IMR-90 (cell line): ENCODE measurements at regions not wholly inside any gene's neighbourhood (a gene's known extent, or its start where the extent isn't known, plus 50 kb on each side); places are given as distances from the start of the nearest gene placed in this dataset.

Experiments
- ATAC-seq: fragments of 200-7000 bp; cut with Tn5 transposase; 2 replicates; pipeline ENCODE4 v1.9.1; 2020; ENCODE audit warnings: low read depth, mild to moderate bottlenecking, moderate library complexity
- BruUV-seq: library from RNA; stranded (reverse); fragments of 400-500 nt; replicated peaks from 2 replicates; lab custom pipeline; 2021; lab: Mats Ljungman, UMichigan
- CTCF ChIA-PET: fragments of 300-600 bp; formaldehyde crosslinking; extraction: SDS; loops from one replicate; lab custom pipeline; 2021; ENCODE audit warnings: antibody characterized with exemption; lab: Yijun Ruan, JAX
- POLR2A ChIA-PET: fragments of 300-600 bp; sonication (Branson Sonifier 250); formaldehyde crosslinking; loops from one replicate; lab custom pipeline; 2022; ENCODE audit warnings: antibody characterized with exemption; ENCODE audit not compliant: unreplicated experiment; lab: Charles Lee
- DNase-seq: peaks from one replicate; pipeline ENCODE4 v3.0.0; 2013
- H2AFZ ChIP-seq: replicated peaks from 2 replicates; pipeline ENCODE3; 2013; ENCODE audit warnings: low read length, mild to moderate bottlenecking; ENCODE audit not compliant: poor library complexity
- H2AK5ac ChIP-seq: 2 replicates; pipeline ENCODE4 v1.6.1; 2013; ENCODE audit warnings: low read depth, low read length, inconsistent platforms
- H2AK9ac ChIP-seq: replicated peaks from 2 replicates; pipeline ENCODE3; 2013; ENCODE audit warnings: mild to moderate bottlenecking, low read depth, low read length, moderate library complexity; ENCODE audit not compliant: poor library complexity
- H2BK120ac ChIP-seq: 2 replicates; pipeline ENCODE4 v1.6.1; 2013; ENCODE audit warnings: low read depth, low read length, inconsistent platforms
- H2BK15ac ChIP-seq: 3 replicates; pipeline ENCODE4 v1.6.1; 2013; ENCODE audit warnings: low read depth, low read length, inconsistent platforms
- H2BK20ac ChIP-seq: 2 replicates; pipeline ENCODE4 v1.6.1; 2013; ENCODE audit warnings: low read depth, mild to moderate bottlenecking, inconsistent platforms, low read length, moderate library complexity
- H2BK5ac ChIP-seq: 2 replicates; pipeline ENCODE4 v1.6.1; 2013; ENCODE audit warnings: mild to moderate bottlenecking, low read depth, low read length, inconsistent platforms; ENCODE audit not compliant: poor library complexity, severe bottlenecking
- H3K14ac ChIP-seq: replicated peaks from 2 replicates; pipeline ENCODE4 v1.6.1; 2013; ENCODE audit warnings: low read depth, low read length, inconsistent platforms
- H3K18ac ChIP-seq: 2 replicates; pipeline ENCODE4 v1.6.1; 2013; ENCODE audit warnings: low read depth, low read length, control low read depth
- H3K23ac ChIP-seq: 2 replicates; pipeline ENCODE4 v1.6.1; 2013; ENCODE audit warnings: low read depth, low read length, inconsistent platforms
- H3K27ac ChIP-seq: 2 replicates; pipeline ENCODE4 v1.5.1; 2013; ENCODE audit warnings: mild to moderate bottlenecking, control low read depth, low read length; ENCODE audit not compliant: insufficient read depth
- H3K27me3 ChIP-seq: 2 replicates; pipeline ENCODE4 v1.6.1; 2013; ENCODE audit warnings: low read length; ENCODE audit not compliant: control insufficient read depth, insufficient read depth
- H3K36me3 ChIP-seq: 2 replicates; pipeline ENCODE4 v1.6.1; 2013; ENCODE audit warnings: low read length, mixed read lengths; ENCODE audit not compliant: control insufficient read depth, insufficient read depth
- H3K4ac ChIP-seq: 2 replicates; pipeline ENCODE4 v1.6.1; 2013; ENCODE audit warnings: low read depth, low read length, inconsistent platforms
- H3K4me1 ChIP-seq: 2 replicates; pipeline ENCODE4 v1.6.1; 2013; ENCODE audit warnings: low read length, mixed read lengths; ENCODE audit not compliant: control insufficient read depth, insufficient read depth
- H3K4me2 ChIP-seq: 2 replicates; pipeline ENCODE4 v1.6.1; 2013; ENCODE audit warnings: low read depth, mild to moderate bottlenecking, control low read depth, low read length, moderate library complexity
- H3K4me3 ChIP-seq: 2 replicates; pipeline ENCODE4 v1.5.1; 2013; ENCODE audit warnings: low read depth, mild to moderate bottlenecking, control low read depth, low read length, moderate library complexity; ENCODE audit not compliant: insufficient read depth
- H3K56ac ChIP-seq: 2 replicates; pipeline ENCODE4 v1.6.1; 2013; ENCODE audit warnings: low read length, inconsistent platforms; ENCODE audit not compliant: insufficient read depth; ENCODE audit errors: extremely low read depth
- H3K79me1 ChIP-seq, 2 experiments: 2 replicates each; pipeline ENCODE4 v1.6.1; 2013; ENCODE audit warnings: low read length in 2 of 2, inconsistent platforms in 1 of 2, low read depth in 1 of 2
- H3K9ac ChIP-seq: 2 replicates; pipeline ENCODE4 v1.6.1; 2013; ENCODE audit warnings: low read depth, low read length, control low read depth
- H3K9me1 ChIP-seq: 2 replicates; pipeline ENCODE4 v1.6.1; 2013; ENCODE audit warnings: low read length, inconsistent platforms; ENCODE audit not compliant: insufficient read depth
- H3K9me3 ChIP-seq: 2 replicates; pipeline ENCODE4 v1.6.1; 2013; ENCODE audit warnings: low read length; ENCODE audit not compliant: control insufficient read depth, insufficient read depth
- H4K20me1 ChIP-seq: 2 replicates; pipeline ENCODE4 v1.6.1; 2013; ENCODE audit warnings: low read length, inconsistent platforms; ENCODE audit not compliant: insufficient read depth
- H4K5ac ChIP-seq: 2 replicates; pipeline ENCODE4 v1.6.1; 2013; ENCODE audit warnings: mild to moderate bottlenecking, low read depth, low read length, control low read depth
- H4K8ac ChIP-seq, 2 experiments: 2 replicates each; pipeline ENCODE4 v1.6.1; 2013; ENCODE audit warnings: low read depth in 2 of 2, low read length in 2 of 2, control low read depth in 1 of 2, inconsistent platforms in 1 of 2
- H4K91ac ChIP-seq: 2 replicates; pipeline ENCODE4 v1.6.1; 2013; ENCODE audit warnings: low read depth, low read length, inconsistent platforms; ENCODE audit not compliant: insufficient read depth
- BHLHE40 ChIP-seq: fragments of 150-350 bp; IDR thresholded peaks from 2 replicates; pipeline ENCODE4 v1.6.1; 2016; ENCODE audit warnings: mild to moderate bottlenecking, low read depth, low read length
- CEBPB ChIP-seq: IDR thresholded peaks from 2 replicates; pipeline ENCODE4 v1.6.1; 2012; ENCODE audit warnings: low read depth, low read length, improper control_type of control experiment
- CHD1 ChIP-seq: IDR thresholded peaks from 2 replicates; pipeline ENCODE4 v1.6.1; 2012; ENCODE audit warnings: low read depth, low read length, improper control_type of control experiment
- CTCF ChIP-seq: conservative IDR thresholded peaks from 2 replicates; pipeline ENCODE4 v1.5.1; 2012; ENCODE audit warnings: mild to moderate bottlenecking, low read depth, low read length, improper control_type of control experiment
- ELK1 ChIP-seq: fragments of 150-350 bp; IDR thresholded peaks from 2 replicates; pipeline ENCODE4 v1.6.1; 2016; ENCODE audit warnings: low read depth, mild to moderate bottlenecking, low read length, moderate library complexity, borderline replicate concordance
- FOS ChIP-seq: fragments of 150-350 bp; IDR thresholded peaks from 2 replicates; pipeline ENCODE4 v1.6.1; 2016; ENCODE audit warnings: low read depth, low read length
- MAZ ChIP-seq: IDR thresholded peaks from 2 replicates; pipeline ENCODE4 v1.6.1; 2012; ENCODE audit warnings: low read depth, mild to moderate bottlenecking, low read length, improper control_type of control experiment, moderate library complexity, borderline replicate concordance
- MXI1 ChIP-seq: IDR thresholded peaks from 2 replicates; pipeline ENCODE4 v1.6.1; 2012; ENCODE audit warnings: low read depth, mild to moderate bottlenecking, low read length, moderate library complexity, borderline replicate concordance
- POLR2A ChIP-seq: IDR thresholded peaks from 2 replicates; pipeline ENCODE4 v1.6.1; 2012; ENCODE audit warnings: mild to moderate bottlenecking, low read depth, low read length
- RAD21 ChIP-seq: IDR thresholded peaks from 2 replicates; pipeline ENCODE4 v1.6.1; 2012; ENCODE audit warnings: low read length, improper control_type of control experiment
- RCOR1 ChIP-seq: IDR thresholded peaks from 2 replicates; pipeline ENCODE4 v1.6.1; 2012; ENCODE audit warnings: mild to moderate bottlenecking, low read length, improper control_type of control experiment; ENCODE audit not compliant: insufficient replicate concordance
- RFX5 ChIP-seq: IDR thresholded peaks from 2 replicates; pipeline ENCODE4 v1.8.0; 2012; ENCODE audit warnings: low read depth, mild to moderate bottlenecking, low read length, moderate library complexity
- SMC3 ChIP-seq: fragments of 150-350 bp; IDR thresholded peaks from 2 replicates; pipeline ENCODE4 v1.6.1; 2016; ENCODE audit warnings: low read depth, mild to moderate bottlenecking, antibody characterized with exemption, low read length, moderate library complexity
- WGBS, 2 experiments: methylation state at CpG; one replicate each; pipeline versions ENCODE4 v1.1.5 to v1.1.7; 2013; ENCODE audit warnings: missing lambda C conversion rate in 2 of 2; ENCODE audit not compliant: insufficient read length in 1 of 2; ENCODE audit errors: extremely low coverage in 2 of 2; 5-methylcytosine and 5-hydroxymethylcytosine counted together
- dilution Hi-C: fragments of 300-500 bp; cut with HindIII; formaldehyde crosslinking; loops from one replicate; pipeline ENCODE4 v1.14.3; 2018; ENCODE audit warnings: low sequenced_read_pairs; ENCODE audit not compliant: unreplicated experiment
- in situ Hi-C: fragments of 300-500 bp; cut with MboI; formaldehyde crosslinking; loops from 3 replicates; pipeline ENCODE4 v1.14.3; 2019; ENCODE audit warnings: low sequenced_read_pairs, inconsistent platforms, mixed read lengths
- intact Hi-C: fragments of 100-400 bp; cut with micrococcal nuclease; formaldehyde crosslinking; loops from 2 replicates; pipeline ENCODE4 v1.10.0; 2022

GRCh38 chr12:114193474-114193873 lies 212.5 kb downstream of the TBX5 start:
- H3K4me3 ChIP-seq = no peak overlapping the region
- no peak overlapping the region for H2BK5ac ChIP-seq
- no peaks in the 10 kb centered on the region for H3K36me3 ChIP-seq
- dilution Hi-C loops (no loop called here), intact Hi-C loops (no loop called here), in situ Hi-C loops (no loop called here)
- no TSS peak for BruUV-seq
- no peak overlapping the region for H3K14ac ChIP-seq
- no CpG with 5 or more reads among the region's 3 CpGs for WGBS, 2 experiments
- no peak overlapping the region for H4K8ac ChIP-seq
- H3K79me1 ChIP-seq = no peaks in the 10 kb centered on the region
- H3K23ac ChIP-seq = no peak overlapping the region
- no peaks in the 10 kb centered on the region for H3K4me1 ChIP-seq
- no peaks in the 10 kb centered on the region for H3K9me3 ChIP-seq
- H3K27me3 ChIP-seq = no peaks in the 10 kb centered on the region; the same call in 1 of the 2 replicates
- H3K4ac ChIP-seq = no peak overlapping the region
- ChIA-PET POLR2A (no interaction called here), CTCF (no interaction called here)
- H3K56ac ChIP-seq = no peak overlapping the region
- no peak overlapping the region for H3K4me2 ChIP-seq
- no peak for ATAC-seq
- H4K20me1 ChIP-seq = no peaks in the 10 kb centered on the region
- DNase-seq = no peak
- no peaks in the 10 kb centered on the region for H3K9me1 ChIP-seq
- H2AK9ac ChIP-seq = no peak overlapping the region
- H2AFZ ChIP-seq = no peak overlapping the region
- H4K91ac ChIP-seq = no peak overlapping the region
- H3K27ac ChIP-seq = no peak overlapping the region
- H2BK15ac ChIP-seq = no peak overlapping the region
- H3K9ac ChIP-seq = no peak overlapping the region
- H4K5ac ChIP-seq = no peak overlapping the region
- H2AK5ac ChIP-seq = no peak overlapping the region
- H2BK20ac ChIP-seq = no peak overlapping the region
- no peak overlapping the region for H2BK120ac ChIP-seq
- no peak overlapping the region for H3K18ac ChIP-seq
- TF ChIP-seq SMC3 (no peak), RAD21 (no peak), CHD1 (no peak), MAZ (no peak), BHLHE40 (no peak), POLR2A (no peak), CEBPB (no peak), MXI1 (no peak), RFX5 (no peak), RCOR1 (no peak), CTCF (no peak), ELK1 (no peak), FOS (no peak)
